ENCODE measurements at regions not wholly inside any gene's neighbourhood (a gene's known extent, or its start where the extent isn't known, plus 50 kb on each side); places are given as distances from the start of the nearest gene placed in this dataset.

- TF ChIP-seq CTCF (IDR thresholded peaks at IDR 0.05; ENCODE audit: extremely low read depth, insufficient read depth, missing control alignments), result no peak
- no peak for DNase-seq (ENCODE audit: low spot score)
- in situ Hi-C loops (cut with MboI; ENCODE audit: low pct_unique_long_range_greater_than_20kb, low sequenced_read_pairs, unreplicated experiment), result no loop called here
Observed at GRCh38 chr2:138125306-138126288, 161.3 kb downstream of the HNMT start.

GRCh38 chr2:138132108-138132507 lies 167.8 kb downstream of the HNMT start:
- TF ChIP-seq CTCF (IDR thresholded peaks at IDR 0.05; ENCODE audit: extremely low read depth, insufficient read depth, missing control alignments), result no peak
- DNase-seq (ENCODE audit: low spot score), result no peak
- in situ Hi-C loops (cut with MboI; ENCODE audit: low pct_unique_long_range_greater_than_20kb, low sequenced_read_pairs, unreplicated experiment), result no loop called here

- TF ChIP-seq CTCF (IDR thresholded peaks at IDR 0.05; ENCODE audit: extremely low read depth, insufficient read depth, missing control alignments), result no peak
- in situ Hi-C loops (cut with MboI; ENCODE audit: low pct_unique_long_range_greater_than_20kb, low sequenced_read_pairs, unreplicated experiment), result no loop called here
- DNase-seq (ENCODE audit: low spot score), result no peak
Observed at GRCh38 chr2:138137949-138138348, 173.7 kb downstream of the HNMT start.

GRCh38 chr2:138147796-138148195 lies 183.5 kb downstream of the HNMT start:
- in situ Hi-C loops (cut with MboI; ENCODE audit: low pct_unique_long_range_greater_than_20kb, low sequenced_read_pairs, unreplicated experiment), result no loop called here
- TF ChIP-seq CTCF (IDR thresholded peaks at IDR 0.05; ENCODE audit: extremely low read depth, insufficient read depth, missing control alignments), result no peak
- no peak for DNase-seq (ENCODE audit: low spot score)

- no peak for TF ChIP-seq CTCF (IDR thresholded peaks at IDR 0.05; ENCODE audit: extremely low read depth, insufficient read depth, missing control alignments)
- in situ Hi-C loops (cut with MboI; ENCODE audit: low pct_unique_long_range_greater_than_20kb, low sequenced_read_pairs, unreplicated experiment), result no loop called here
- no peak for DNase-seq (ENCODE audit: low spot score)
Observed at GRCh38 chr2:138155304-138155703, 191.0 kb downstream of the HNMT start.

- in situ Hi-C loops (cut with MboI; ENCODE audit: low pct_unique_long_range_greater_than_20kb, low sequenced_read_pairs, unreplicated experiment), result no loop called here
- no peak for DNase-seq (ENCODE audit: low spot score)
- TF ChIP-seq CTCF (IDR thresholded peaks at IDR 0.05; ENCODE audit: extremely low read depth, insufficient read depth, missing control alignments), result no peak
Observed at GRCh38 chr2:138157372-138157771, 193.1 kb downstream of the HNMT start.
